WERI-Rb-1 (cell line): ENCODE measurements at regions not wholly inside any gene's neighbourhood (a gene's known extent, or its start where the extent isn't known, plus 50 kb on each side); places are given as distances from the start of the nearest gene placed in this dataset.
A peak's percentile ranks its signal among the peaks of the same experiment; 100 is the strongest.

Experiments
- DNase-seq: peaks from one replicate; pipeline ENCODE4 v3.0.0-alpha.2; 2020
- H3K27ac ChIP-seq: fragments of 250-450 bp; sonication (Bioruptor Pico); 2 replicates; pipeline ENCODE4 v1.5.1; 2020; ENCODE audit warnings: mild to moderate bottlenecking, moderate library complexity
- H3K27me3 ChIP-seq: fragments of 250-450 bp; sonication (Bioruptor Pico); 2 replicates; pipeline ENCODE4 v1.5.1; 2021; ENCODE audit warnings: mild to moderate bottlenecking, low read depth, moderate library complexity; ENCODE audit not compliant: insufficient read depth, severe bottlenecking
- H3K36me3 ChIP-seq: fragments of 250-450 bp; sonication (Bioruptor Pico); 2 replicates; pipeline ENCODE4 v1.5.1; 2020; ENCODE audit warnings: mild to moderate bottlenecking, moderate library complexity
- H3K4me3 ChIP-seq: 2 replicates; pipeline ENCODE4 v1.5.1; 2011; ENCODE audit warnings: low read depth, mild to moderate bottlenecking, control low read depth, low read length
- H3K9me3 ChIP-seq: fragments of 250-450 bp; sonication (Bioruptor Pico); 2 replicates; pipeline ENCODE4 v1.5.1; 2021; ENCODE audit warnings: mild to moderate bottlenecking, moderate library complexity; ENCODE audit not compliant: severe bottlenecking
- TF ChIP-seq, protein P1 (sequence below): IDR thresholded peaks from 2 replicates; pipeline ENCODE4 v1.5.1; 2011; ENCODE audit warnings: low read depth, mild to moderate bottlenecking, control low read depth, inconsistent platforms, low read length

DNA sequence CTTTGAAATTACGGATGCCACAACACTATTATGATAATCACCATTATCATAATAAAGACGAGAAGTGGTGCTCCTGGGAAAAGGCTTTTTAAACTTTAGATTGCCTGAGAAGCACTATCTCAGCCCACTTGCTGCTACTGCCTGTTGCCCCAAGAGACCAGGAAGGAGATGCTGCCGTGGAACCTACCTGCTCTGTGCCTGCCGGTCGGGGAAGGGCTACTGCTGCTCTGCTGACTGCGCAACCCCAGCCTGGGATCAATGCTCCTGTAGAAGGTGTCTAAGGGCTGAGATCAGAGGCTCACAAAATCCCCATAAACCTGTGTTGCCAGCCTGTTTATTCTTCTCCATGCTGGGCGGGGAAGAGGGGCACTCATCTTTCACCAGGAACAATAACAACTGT lies 145.3 kb upstream of the VCX3B start:
- H3K27me3 ChIP-seq, result no peaks in the 10 kb centered on the region
- no peak for DNase-seq
- H3K36me3 ChIP-seq, result no peaks in the 10 kb centered on the region
- H3K27ac ChIP-seq, result no peak overlapping the region
- TF ChIP-seq, protein P1, sequence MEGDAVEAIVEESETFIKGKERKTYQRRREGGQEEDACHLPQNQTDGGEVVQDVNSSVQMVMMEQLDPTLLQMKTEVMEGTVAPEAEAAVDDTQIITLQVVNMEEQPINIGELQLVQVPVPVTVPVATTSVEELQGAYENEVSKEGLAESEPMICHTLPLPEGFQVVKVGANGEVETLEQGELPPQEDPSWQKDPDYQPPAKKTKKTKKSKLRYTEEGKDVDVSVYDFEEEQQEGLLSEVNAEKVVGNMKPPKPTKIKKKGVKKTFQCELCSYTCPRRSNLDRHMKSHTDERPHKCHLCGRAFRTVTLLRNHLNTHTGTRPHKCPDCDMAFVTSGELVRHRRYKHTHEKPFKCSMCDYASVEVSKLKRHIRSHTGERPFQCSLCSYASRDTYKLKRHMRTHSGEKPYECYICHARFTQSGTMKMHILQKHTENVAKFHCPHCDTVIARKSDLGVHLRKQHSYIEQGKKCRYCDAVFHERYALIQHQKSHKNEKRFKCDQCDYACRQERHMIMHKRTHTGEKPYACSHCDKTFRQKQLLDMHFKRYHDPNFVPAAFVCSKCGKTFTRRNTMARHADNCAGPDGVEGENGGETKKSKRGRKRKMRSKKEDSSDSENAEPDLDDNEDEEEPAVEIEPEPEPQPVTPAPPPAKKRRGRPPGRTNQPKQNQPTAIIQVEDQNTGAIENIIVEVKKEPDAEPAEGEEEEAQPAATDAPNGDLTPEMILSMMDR, result no peak
- no peak overlapping the region for H3K4me3 ChIP-seq
- no peaks in the 10 kb centered on the region for H3K9me3 ChIP-seq

DNA sequence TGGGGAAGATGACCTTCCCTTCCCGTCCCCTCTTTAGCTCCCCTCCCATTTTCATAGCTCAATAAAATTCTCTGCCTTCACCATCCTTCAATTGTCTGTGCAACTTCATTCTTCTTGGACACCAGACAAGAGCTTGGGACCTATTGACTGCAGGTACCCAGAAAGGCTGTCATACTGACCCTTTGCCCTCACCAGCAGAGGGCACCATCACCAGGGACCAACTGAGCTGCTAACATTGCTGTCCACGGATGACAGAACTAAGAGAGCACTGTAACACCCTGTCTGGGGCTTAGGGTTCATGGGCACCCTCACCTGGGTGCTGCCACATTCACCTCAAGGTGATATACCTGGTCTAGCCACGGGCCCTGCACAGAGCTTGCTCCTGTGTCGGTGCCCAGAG lies 141.3 kb upstream of the VCX3B start:
- H3K9me3 ChIP-seq, result no peaks in the 10 kb centered on the region
- no peaks in the 10 kb centered on the region for H3K36me3 ChIP-seq
- H3K27ac ChIP-seq, result no peak overlapping the region
- TF ChIP-seq, protein P1, result peak; percentile 54
- DNase-seq, result no peak
- no peak overlapping the region for H3K4me3 ChIP-seq
- no peaks in the 10 kb centered on the region for H3K27me3 ChIP-seq

DNA sequence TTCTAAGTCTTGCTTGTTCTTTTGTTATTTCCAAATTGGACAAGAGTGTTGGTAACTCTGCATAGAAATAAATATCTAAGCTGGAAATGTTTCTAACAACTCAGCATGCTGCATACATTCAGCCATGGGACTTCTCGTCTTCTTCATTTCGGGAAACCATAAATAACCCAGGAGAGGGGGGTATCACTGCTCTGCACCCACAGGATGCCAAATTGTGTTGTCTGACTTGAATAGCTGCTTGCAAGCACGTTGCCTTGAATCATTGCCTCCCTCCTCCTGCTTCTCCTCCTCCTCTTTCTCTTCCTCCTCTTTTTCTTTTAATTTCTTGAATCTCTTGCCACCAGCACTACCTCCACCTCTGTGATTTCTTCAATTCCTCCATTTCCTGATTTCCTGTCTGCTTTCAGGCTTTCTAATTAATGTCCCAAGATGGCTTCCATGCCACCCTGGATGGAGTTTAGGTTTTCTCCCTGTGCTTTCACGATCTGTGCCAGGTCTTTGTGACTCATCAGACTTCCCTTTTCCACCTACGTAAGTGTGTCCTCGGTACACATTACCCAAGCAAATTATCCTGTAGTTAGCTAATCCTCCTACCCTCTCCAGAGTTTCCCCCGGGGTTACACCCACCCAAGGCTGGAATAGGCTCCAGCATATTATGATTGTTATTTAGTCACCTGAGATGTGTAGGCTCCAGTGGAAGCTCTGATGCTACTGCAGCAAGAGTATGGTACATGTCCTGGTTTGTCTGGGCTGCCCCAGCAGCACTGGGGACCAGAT lies 122.6 kb upstream of the VCX3B start:
- H3K4me3 ChIP-seq, result no peak overlapping the region
- no peaks in the 10 kb centered on the region for H3K27me3 ChIP-seq
- no peaks in the 10 kb centered on the region for H3K36me3 ChIP-seq
- H3K9me3 ChIP-seq, result no peaks in the 10 kb centered on the region
- DNase-seq, result no peak
- H3K27ac ChIP-seq, result no peak overlapping the region
- TF ChIP-seq, protein P1, result no peak

DNA sequence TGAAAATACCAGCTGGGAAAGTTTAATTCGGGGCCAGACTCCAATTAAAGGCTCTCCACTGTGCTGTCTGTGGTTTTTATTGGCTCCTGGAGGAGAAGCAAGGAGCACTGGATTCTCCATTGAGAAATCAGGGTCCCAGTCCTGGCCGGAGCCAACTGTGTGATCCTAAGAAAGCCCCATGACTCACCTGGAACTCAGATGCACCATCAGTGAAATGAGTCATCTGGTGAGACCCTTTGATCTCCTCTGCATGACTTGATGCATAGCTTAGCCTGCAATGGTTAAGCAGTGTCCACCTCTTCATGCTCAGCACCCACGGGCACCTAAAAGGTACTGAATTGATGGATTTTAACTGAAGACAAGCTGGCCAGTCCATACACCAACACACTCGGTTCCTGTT lies 119.2 kb upstream of the VCX3B start:
- Histone ChIP-seq H3K4me3 (no peak overlapping the region), H3K27ac (no peak overlapping the region), H3K9me3 (no peaks in the 10 kb centered on the region), H3K36me3 (no peaks in the 10 kb centered on the region), H3K27me3 (no peaks in the 10 kb centered on the region)
- TF ChIP-seq, protein P1, result no peak
- no peak for DNase-seq

DNA sequence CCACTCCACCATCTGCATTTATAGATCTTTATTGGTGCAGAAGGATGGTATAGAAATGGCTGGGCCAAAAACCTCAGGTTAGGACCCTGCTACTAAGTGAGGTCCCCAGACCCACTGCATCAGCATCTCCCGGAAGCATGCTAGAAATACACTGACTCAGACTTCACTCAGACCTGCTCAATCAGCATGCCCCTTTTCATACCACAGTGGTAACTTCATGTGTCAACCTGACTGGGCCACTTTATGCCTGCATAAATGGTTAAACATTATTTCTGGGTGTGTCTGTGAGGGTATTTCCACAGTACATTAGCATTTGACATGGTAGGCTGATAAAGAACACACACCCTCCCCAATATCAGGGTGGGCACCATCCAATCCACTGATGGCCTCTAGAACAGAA lies 118.6 kb upstream of the VCX3B start:
- TF ChIP-seq, protein P1, result no peak
- Histone ChIP-seq H3K27me3 (no peaks in the 10 kb centered on the region), H3K9me3 (no peaks in the 10 kb centered on the region), H3K27ac (no peak overlapping the region), H3K4me3 (no peak overlapping the region), H3K36me3 (no peaks in the 10 kb centered on the region)
- DNase-seq, result no peak

DNA sequence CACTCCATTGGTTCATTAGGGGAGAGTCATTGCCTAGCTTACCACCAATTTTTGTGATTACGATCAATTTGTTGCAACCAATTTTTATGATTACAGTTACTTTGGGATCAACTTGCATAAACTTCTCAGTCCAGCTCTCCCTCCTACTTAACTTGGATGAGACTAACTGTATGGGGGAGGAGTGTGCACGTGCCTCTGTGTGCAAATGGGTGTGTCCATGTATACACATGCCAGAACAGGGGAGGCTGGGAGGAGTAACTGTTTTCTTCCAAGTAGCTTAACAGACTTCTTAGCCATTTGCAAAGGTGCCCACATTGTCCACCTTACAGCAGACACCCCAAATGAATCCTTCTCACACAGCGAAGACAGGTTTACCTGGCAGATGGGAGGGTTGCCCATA lies 117.7 kb upstream of the VCX3B start:
- no peaks in the 10 kb centered on the region for H3K36me3 ChIP-seq
- TF ChIP-seq, protein P1, result no peak
- no peaks in the 10 kb centered on the region for H3K27me3 ChIP-seq
- H3K9me3 ChIP-seq, result no peaks in the 10 kb centered on the region
- H3K4me3 ChIP-seq, result no peak overlapping the region
- DNase-seq, result no peak
- H3K27ac ChIP-seq, result no peak overlapping the region
